GM13977 (cell line): ENCODE measurements at regions not wholly inside any gene's neighbourhood (a gene's known extent, or its start where the extent isn't known, plus 50 kb on each side); places are given as distances from the start of the nearest gene placed in this dataset.

ENCODE experiments used
- DNase-seq: peaks from one replicate; pipeline ENCODE4 v3.0.0; 2012; ENCODE audit warnings: low spot score
- CTCF ChIP-seq: IDR thresholded peaks from 2 replicates; pipeline ENCODE4 v1.5.1; 2012; ENCODE audit warnings: mild to moderate bottlenecking, control low read depth; ENCODE audit not compliant: insufficient read depth; ENCODE audit errors: extremely low read depth, missing control alignments
- in situ Hi-C: fragments of 300-500 bp; cut with MboI; formaldehyde crosslinking; loops from one replicate; pipeline ENCODE4 v1.12.0; 2022; ENCODE audit warnings: low sequenced_read_pairs, low pct_unique_long_range_greater_than_20kb, mixed read lengths, inconsistent platforms; ENCODE audit not compliant: unreplicated experiment

DNA sequence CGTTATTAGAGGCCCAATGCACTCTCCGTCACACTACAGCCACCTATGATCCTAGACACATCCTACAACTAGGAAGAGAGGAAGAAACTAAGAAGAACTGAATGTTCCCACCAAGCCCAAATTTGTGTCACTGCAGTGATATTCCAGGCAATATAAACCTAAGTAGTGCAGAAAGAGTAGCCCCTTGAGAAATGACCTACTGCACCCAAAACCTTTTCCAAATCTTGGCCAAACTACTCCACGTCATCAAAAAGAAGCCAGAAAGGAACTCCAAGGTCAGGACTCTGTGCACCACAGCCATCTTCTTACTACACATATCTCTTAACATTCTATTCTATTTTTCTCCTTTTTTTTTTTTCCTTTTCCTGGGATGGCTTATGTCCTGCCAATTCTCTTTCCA, 60.2 kb downstream of the ADAMTS1 start:
- no peak for DNase-seq
- no peak for TF ChIP-seq CTCF
- in situ Hi-C loops: no loop called here

DNA sequence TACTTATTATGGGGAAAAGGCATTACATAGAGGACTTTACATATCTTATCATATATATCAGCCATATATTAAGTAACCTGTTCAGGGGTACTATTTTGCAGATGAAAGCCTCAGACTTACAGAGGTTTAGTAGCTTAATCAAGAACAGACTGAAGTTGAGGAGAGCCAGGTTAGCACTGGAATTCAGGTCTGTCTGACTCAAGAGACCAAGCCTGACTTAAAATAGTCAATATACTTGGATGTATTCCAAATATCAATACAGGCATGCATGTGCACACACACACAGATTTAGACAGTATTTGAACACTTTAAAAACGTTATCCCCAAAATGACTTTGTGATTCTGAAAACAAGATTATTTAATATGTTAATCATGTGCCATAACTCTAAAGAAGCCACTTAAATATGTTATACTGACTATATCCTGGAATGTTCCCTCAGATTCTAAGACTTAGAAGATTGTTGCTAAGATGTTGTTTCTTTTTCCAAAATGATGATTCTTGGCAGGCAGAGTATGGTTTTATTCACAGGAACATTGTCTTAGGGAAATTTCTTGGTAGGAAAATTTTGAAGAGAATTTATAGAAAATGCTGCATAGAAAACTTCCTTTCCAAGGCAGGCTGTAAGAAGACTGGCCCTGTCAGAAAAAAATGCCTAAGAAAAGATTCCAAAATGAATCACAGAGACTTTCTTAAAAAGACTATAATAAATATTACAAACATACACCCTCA, 61.6 kb downstream of the ADAMTS1 start:
- no peak for TF ChIP-seq CTCF
- no peak for DNase-seq
- in situ Hi-C loops: no loop called here

- in situ Hi-C loops: no loop called here
- TF ChIP-seq CTCF: no peak
- DNase-seq: no peak
Measured at GRCh38 chr21:26782747-26783146, 62.5 kb downstream of the ADAMTS1 start.

GRCh38 chr21:26782331-26782730, 62.9 kb downstream of the ADAMTS1 start:
- in situ Hi-C loops: no loop called here
- TF ChIP-seq CTCF: no peak
- no peak for DNase-seq

GRCh38 chr21:26781331-26781730, 63.9 kb downstream of the ADAMTS1 start:
- DNase-seq: no peak
- in situ Hi-C loops: no loop called here
- no peak for TF ChIP-seq CTCF

DNA sequence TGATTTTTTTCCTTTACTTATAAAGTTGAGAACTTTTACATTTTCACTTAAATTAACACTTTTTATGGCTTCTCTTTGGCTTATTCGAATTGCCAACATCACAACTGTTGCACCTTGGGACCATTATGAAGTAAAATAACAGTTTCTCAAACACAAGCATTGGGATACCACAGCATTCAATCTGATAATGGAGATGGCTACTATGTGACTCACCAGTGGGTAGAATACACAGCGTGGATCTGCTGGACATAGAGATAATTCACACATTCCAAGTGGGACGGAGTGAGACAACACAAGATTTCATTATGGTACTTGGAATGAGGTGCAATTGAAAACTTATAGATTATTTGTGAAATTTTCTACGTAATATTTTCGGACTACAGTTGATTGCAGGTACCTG, 68.0 kb downstream of the ADAMTS1 start:
- in situ Hi-C loops: no loop called here
- DNase-seq: no peak
- TF ChIP-seq CTCF: no peak
